HCT116 (cell line): ENCODE measurements at regions not wholly inside any gene's neighbourhood (a gene's known extent, or its start where the extent isn't known, plus 50 kb on each side); places are given as distances from the start of the nearest gene placed in this dataset.
A peak's percentile ranks its signal among the peaks of the same experiment; 100 is the strongest.

Experiments used
- ATAC-seq: fragments of 200-7000 bp; cut with Tn5 transposase; 2 replicates; pipeline ENCODE4 v1.9.1; 2020; ENCODE audit warnings: mild to moderate bottlenecking, moderate library complexity
- BruUV-seq: library from RNA; stranded (reverse); fragments of 400-500 nt; replicated peaks from 2 replicates; lab custom pipeline; 2021; lab: Mats Ljungman, UMichigan
- CTCF ChIA-PET: fragments of 300-600 bp; sonication (Branson Sonifier 250); formaldehyde crosslinking; loops from one replicate; lab custom pipeline; 2021; ENCODE audit warnings: antibody characterized with exemption; lab: Charles Lee
- POLR2A ChIA-PET: fragments of 300-600, 350-600 bp; sonication (Branson Sonifier 250); formaldehyde crosslinking; loops from one replicate; lab custom pipeline; 2021; ENCODE audit warnings: antibody characterized with exemption; lab: Charles Lee
- RAD21 ChIA-PET, 2 experiments: fragments of 300-600 bp; sonication (Branson Sonifier 250); formaldehyde crosslinking; loops; one replicate each; lab custom pipeline; 2023; ENCODE audit warnings: low total read pairs in 2 of 2; ENCODE audit not compliant: uncharacterized antibody in 2 of 2, unreplicated experiment in 2 of 2, low non-redundant PET in 1 of 2; lab: Charles Lee
- DNase-seq: peaks from one replicate; pipeline ENCODE4 v3.0.0-alpha.2; 2010; ENCODE audit warnings: low read depth, low spot score
- H2AFZ ChIP-seq: fragments of 200-600 bp; shearing (Covaris generic), sonication (generic); 2 replicates; pipeline ENCODE4 v1.6.1; 2017; ENCODE audit warnings: low read depth, mixed run types, mixed read lengths, antibody characterized with exemption, low read length; ENCODE audit not compliant: poor library complexity, severe bottlenecking
- H3K27ac ChIP-seq: 2 replicates; pipeline ENCODE4 v1.5.1; 2012; ENCODE audit warnings: low read depth, low read length
- H3K27me3 ChIP-seq: fragments of 200-600 bp; sonication (generic); 2 replicates; pipeline ENCODE4 v1.6.1; 2016; ENCODE audit warnings: mixed run types, low read length, mixed read lengths; ENCODE audit not compliant: insufficient read depth
- H3K36me3 ChIP-seq, 2 experiments: fragments of 200-500 bp in 1 of 2; fragments of 200-600 bp in 1 of 2; sonication (Bioruptor generic) in 1 of 2; sonication (generic) in 1 of 2; 2 replicates each; pipeline versions ENCODE4 v1.5.1 to v1.6.1; 2014 to 2016; ENCODE audit warnings: low read length in 2 of 2, inconsistent platforms in 1 of 2, mixed read lengths in 1 of 2, mixed run types in 1 of 2; ENCODE audit not compliant: insufficient read depth in 2 of 2, control insufficient read depth in 1 of 2
- H3K4me1 ChIP-seq, 2 experiments: fragments of 200-600 bp in 1 of 2; sonication (generic) in 1 of 2; 2 replicates each; pipeline versions ENCODE4 v1.5.1 to v1.6.1; 2012 to 2017; ENCODE audit warnings: low read length in 2 of 2, inconsistent platforms in 1 of 2, mild to moderate bottlenecking in 1 of 2, mixed read lengths in 1 of 2, mixed run types in 1 of 2, moderate library complexity in 1 of 2; ENCODE audit not compliant: insufficient read depth in 2 of 2, control insufficient read depth in 1 of 2
- H3K4me2 ChIP-seq: fragments of 200-600 bp; sonication (generic); 2 replicates; pipeline ENCODE4 v1.6.1; 2017; ENCODE audit warnings: mixed run types, low read length, mixed read lengths
- H3K4me3 ChIP-seq, 2 experiments: fragments of 200-600 bp in 1 of 2; sonication (generic) in 1 of 2; replicated peaks in 1 of 2; 2 replicates each; pipeline ENCODE4 v1.5.1; 2011 to 2016; ENCODE audit warnings: low read length in 2 of 2, control low read depth in 1 of 2, low read depth in 1 of 2, mild to moderate bottlenecking in 1 of 2, mixed read lengths in 1 of 2, mixed run types in 1 of 2
- H3K79me2 ChIP-seq: fragments of 200-600 bp; sonication (generic); 2 replicates; pipeline ENCODE4 v1.6.1; 2017; ENCODE audit warnings: mild to moderate bottlenecking, mixed run types, low read length, moderate library complexity, mixed read lengths; ENCODE audit not compliant: insufficient read depth
- H3K9ac ChIP-seq: fragments of 200-600 bp; sonication (generic); 2 replicates; pipeline ENCODE4 v1.6.1; 2016; ENCODE audit warnings: low read length, mixed read lengths
- H3K9me2 ChIP-seq: fragments of 200-600 bp; sonication (generic), shearing (Covaris generic); 2 replicates; pipeline ENCODE4 v1.6.1; 2017; ENCODE audit warnings: mixed run types, mild to moderate bottlenecking, moderate library complexity; ENCODE audit not compliant: insufficient read depth
- H3K9me3 ChIP-seq, 2 experiments: fragments of 200-500 bp in 1 of 2; fragments of 200-600 bp in 1 of 2; sonication (Bioruptor generic) in 1 of 2; sonication (generic) in 1 of 2; 2 replicates each; pipeline ENCODE4 v1.6.1; 2014 to 2017; ENCODE audit warnings: low read length in 2 of 2, mixed read lengths in 2 of 2, inconsistent platforms in 1 of 2, low read depth in 1 of 2, mild to moderate bottlenecking in 1 of 2, mixed run types in 1 of 2, moderate library complexity in 1 of 2; ENCODE audit not compliant: control insufficient read depth in 1 of 2, insufficient read depth in 1 of 2
- H4K20me1 ChIP-seq: fragments of 200-600 bp; sonication (generic), shearing (Covaris generic); 2 replicates; pipeline ENCODE4 v1.6.1; 2017; ENCODE audit warnings: mixed run types, mild to moderate bottlenecking, moderate library complexity; ENCODE audit not compliant: insufficient read depth
- CBX3 ChIP-seq: IDR thresholded peaks from 2 replicates; pipeline ENCODE4 v1.6.1; 2012; ENCODE audit warnings: low read depth
- CEBPB ChIP-seq: IDR thresholded peaks from 2 replicates; pipeline ENCODE4 v1.6.1; 2012; ENCODE audit warnings: low read depth
- EGR1 ChIP-seq: IDR thresholded peaks from 2 replicates; pipeline ENCODE4 v1.6.1; 2012; ENCODE audit warnings: low read depth
- FOSL1 ChIP-seq: IDR thresholded peaks from 2 replicates; pipeline ENCODE4 v1.6.1; 2012; ENCODE audit warnings: low read depth
- JUND ChIP-seq: IDR thresholded peaks from 2 replicates; pipeline ENCODE4 v1.6.1; 2012
- POLR2A ChIP-seq: IDR thresholded peaks from 2 replicates; pipeline ENCODE4 v1.7.0; 2011; ENCODE audit warnings: borderline replicate concordance; ENCODE audit not compliant: insufficient read depth, insufficient read length; ENCODE audit errors: extremely low read depth
- POLR2AphosphoS5 ChIP-seq: IDR thresholded peaks from 2 replicates; pipeline ENCODE4 v1.6.1; 2011; ENCODE audit warnings: mild to moderate bottlenecking, low read depth, low read length, moderate library complexity
- SIN3A ChIP-seq: IDR thresholded peaks from 2 replicates; pipeline ENCODE4 v1.6.1; 2012; ENCODE audit warnings: low read depth
- SP1 ChIP-seq: IDR thresholded peaks from 2 replicates; pipeline ENCODE4 v1.6.1; 2012; ENCODE audit warnings: low read depth
- YY1 ChIP-seq: IDR thresholded peaks from 2 replicates; pipeline ENCODE4 v1.6.1; 2011; ENCODE audit warnings: low read length, low read depth, moderate library complexity, mild to moderate bottlenecking; ENCODE audit not compliant: insufficient replicate concordance; ENCODE audit errors: extremely low read depth
- ZNF274 ChIP-seq: fragments of 200-500 bp; sonication (Bioruptor generic); IDR thresholded peaks from 2 replicates; pipeline ENCODE4 v1.6.1; 2014; ENCODE audit warnings: mild to moderate bottlenecking, low read depth, low read length, inconsistent platforms
- intact Hi-C: fragments of 100-400 bp; cut with micrococcal nuclease; formaldehyde crosslinking; loops from 2 replicates; pipeline ENCODE4 v1.10.0; 2022
- TF ChIP-seq, protein P1 (sequence below): IDR thresholded peaks from 2 replicates; pipeline ENCODE4 v1.6.1; 2012

DNA sequence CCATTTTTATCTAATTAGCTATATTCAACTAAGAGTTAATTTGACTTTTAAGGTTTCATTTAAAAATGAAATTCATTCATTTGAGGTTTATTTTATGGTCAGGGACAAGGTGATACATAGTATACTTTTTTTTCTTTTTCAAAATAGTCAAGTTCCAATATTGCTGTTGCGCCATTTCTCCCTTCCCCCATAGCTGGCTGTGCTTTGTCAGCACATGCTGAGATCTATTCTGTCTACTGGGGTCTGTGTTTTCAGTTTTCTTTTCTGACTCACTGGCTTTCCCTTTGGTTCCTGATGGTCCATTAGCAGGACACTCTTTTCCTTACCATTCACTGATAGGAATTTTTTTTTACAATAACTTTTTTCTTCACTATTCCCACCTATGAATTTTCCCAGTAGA, 336.4 kb upstream of the TMEM229A start:
- no peak for ATAC-seq
- TF ChIP-seq FOSL1 (no peak), YY1 (no peak), CEBPB (no peak), POLR2A (no peak), SIN3A (no peak), POLR2AphosphoS5 (no peak), ZNF274 (no peak), JUND (no peak), EGR1 (no peak), CBX3 (no peak)
- TF ChIP-seq, protein P1, sequence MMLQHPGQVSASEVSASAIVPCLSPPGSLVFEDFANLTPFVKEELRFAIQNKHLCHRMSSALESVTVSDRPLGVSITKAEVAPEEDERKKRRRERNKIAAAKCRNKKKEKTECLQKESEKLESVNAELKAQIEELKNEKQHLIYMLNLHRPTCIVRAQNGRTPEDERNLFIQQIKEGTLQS, result no peak
- H3K36me3 ChIP-seq, result no peaks in the 10 kb centered on the region
- no peaks in the 10 kb centered on the region for H4K20me1 ChIP-seq
- ChIA-PET POLR2A (no interaction called here), RAD21 (no interaction called here), CTCF (no interaction called here)
- H3K9me2 ChIP-seq, result no peaks in the 10 kb centered on the region
- H3K79me2 ChIP-seq, result no peaks in the 10 kb centered on the region
- H3K4me2 ChIP-seq, result no peak overlapping the region
- H3K4me3 ChIP-seq, result no peak overlapping the region
- no peaks in the 10 kb centered on the region for H3K4me1 ChIP-seq
- DNase-seq, result no peak
- intact Hi-C loops, result no loop called here
- H3K9me3 ChIP-seq, result no peaks in the 10 kb centered on the region
- no TSS peak for BruUV-seq
- H2AFZ ChIP-seq, result peak overlapping the region; percentile 1
- H3K9ac ChIP-seq, result no peak overlapping the region
- H3K27ac ChIP-seq, result no peak overlapping the region
- H3K27me3 ChIP-seq, result no peaks in the 10 kb centered on the region

DNA sequence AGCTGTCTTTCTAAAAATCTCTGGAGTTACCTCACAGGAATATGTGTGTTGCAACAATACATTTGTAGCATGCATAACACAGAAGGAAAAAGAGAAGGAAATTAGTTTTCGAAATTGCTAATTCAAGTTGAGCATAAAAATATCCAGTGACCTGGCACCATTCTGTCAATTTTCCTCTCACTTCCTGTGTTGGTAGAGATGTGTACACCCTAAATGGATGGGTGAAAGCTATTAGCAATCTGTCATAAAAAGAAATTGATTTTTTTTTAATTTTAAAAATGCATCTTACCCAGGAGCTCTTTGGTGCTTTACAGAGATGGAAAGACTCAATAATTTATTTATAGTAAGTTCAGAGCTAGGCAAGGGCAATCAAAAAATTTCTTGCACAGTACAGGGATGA, 333.3 kb upstream of the TMEM229A start:
- intact Hi-C loops, result no loop called here

More for the DNA sequence above, 333.3 kb upstream of the TMEM229A start:
- BruUV-seq, result no TSS peak
- no peak for TF ChIP-seq SP1
- TF ChIP-seq CBX3, result no peak
- H3K9ac ChIP-seq, result no peak overlapping the region
- POLR2A ChIA-PET, result no interaction called here
- H3K9me2 ChIP-seq, result no peaks in the 10 kb centered on the region
- RAD21 ChIA-PET, result no interaction called here
- no peaks in the 10 kb centered on the region for H3K79me2 ChIP-seq
- no peaks in the 10 kb centered on the region for H3K9me3 ChIP-seq
- no peak for ATAC-seq
- H3K27ac ChIP-seq, result no peak overlapping the region
- no peaks in the 10 kb centered on the region for H3K27me3 ChIP-seq
- no peak overlapping the region for H3K4me2 ChIP-seq
- no peak overlapping the region for H2AFZ ChIP-seq
- CTCF ChIA-PET, result no interaction called here
- H3K36me3 ChIP-seq, result no peaks in the 10 kb centered on the region
- no peaks in the 10 kb centered on the region for H3K4me1 ChIP-seq
- H3K4me3 ChIP-seq, result no peak overlapping the region
- no peaks in the 10 kb centered on the region for H4K20me1 ChIP-seq
- DNase-seq, result no peak
